NCI-H146 treated with DMSO at 0.1 percent for 48 hours (cell line): ENCODE measurements at regions not wholly inside any gene's neighbourhood (a gene's known extent, or its start where the extent isn't known, plus 50 kb on each side); places are given as distances from the start of the nearest gene placed in this dataset.

Source experiments
- DNase-seq: peaks from one replicate; lab custom pipeline; 2025; ENCODE audit not compliant: unreplicated experiment; lab: John Stamatoyannopoulos, UW

GRCh38 chr1:208413006-208413405 lies 168.8 kb upstream of the PLXNA2 start:
- DNase-seq, result no peak

DNA sequence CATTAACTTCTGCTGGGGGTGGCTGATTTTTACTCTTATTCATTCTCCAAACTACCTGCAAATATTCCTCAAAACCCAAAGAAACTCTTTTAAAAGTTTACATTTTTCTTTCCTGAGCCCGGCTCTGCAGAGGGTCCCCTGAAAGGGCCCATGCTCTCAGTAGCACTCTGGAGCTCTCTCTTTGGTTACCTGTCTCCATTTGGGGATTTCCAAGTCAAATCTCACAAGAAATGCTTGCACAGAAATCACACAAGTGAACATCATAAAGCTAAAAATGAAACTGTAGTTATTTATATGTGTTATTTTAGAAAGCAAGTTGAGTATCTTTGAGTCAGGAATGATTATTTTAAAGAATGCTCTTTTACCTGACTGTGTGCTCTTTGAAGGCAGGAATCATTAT lies 174.5 kb upstream of the PLXNA2 start:
- no peak for DNase-seq

- DNase-seq, result no peak
These were observed 175.7 kb upstream of the PLXNA2 start for GRCh38 chr1:208419746-208420420.

GRCh38 chr1:208420696-208421095 lies 176.5 kb upstream of the PLXNA2 start:
- DNase-seq, result no peak

- no peak for DNase-seq
These were observed 177.3 kb upstream of the PLXNA2 start for GRCh38 chr1:208421486-208421885.

DNA sequence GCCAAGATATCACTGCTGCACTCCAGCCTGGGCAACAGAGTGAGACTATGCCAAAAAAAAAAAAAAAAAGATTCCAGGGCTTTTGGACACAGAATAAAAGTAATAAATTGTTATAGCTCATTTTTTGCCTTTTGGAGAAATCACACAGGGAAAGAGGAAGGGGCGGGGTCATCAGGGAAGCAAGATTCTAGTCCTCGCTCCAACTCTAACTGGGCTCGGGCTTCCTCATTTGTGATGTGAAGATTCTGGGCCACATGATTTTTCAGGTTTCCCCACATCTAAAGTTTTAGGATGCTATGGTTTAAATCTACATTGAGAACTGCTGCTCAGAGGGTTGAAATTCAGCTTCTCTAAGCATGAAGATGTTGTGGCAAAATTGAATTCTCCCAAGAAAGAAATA lies 179.3 kb upstream of the PLXNA2 start:
- no peak for DNase-seq

DNA sequence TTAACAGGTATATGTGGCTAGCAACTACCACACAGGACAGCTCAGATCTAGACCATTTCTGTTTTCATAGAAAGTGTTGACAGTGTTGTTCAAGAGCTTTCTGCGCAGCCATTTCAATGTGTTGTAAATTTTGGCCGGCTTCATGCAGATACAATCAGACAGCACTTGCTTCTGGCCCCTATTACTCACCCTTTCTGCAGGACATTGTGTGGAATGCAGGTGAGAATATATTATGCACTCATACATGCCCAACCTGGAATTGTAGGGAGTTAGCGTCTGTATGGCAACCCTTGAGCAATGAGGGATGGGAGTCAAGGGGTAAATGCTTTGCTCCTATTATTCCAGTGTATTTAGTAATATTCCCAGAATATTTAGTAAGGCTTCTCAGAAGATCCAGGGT lies 180.9 kb upstream of the PLXNA2 start:
- DNase-seq, result no peak

- no peak for DNase-seq
These were observed 186.0 kb upstream of the PLXNA2 start for GRCh38 chr1:208430220-208430619.

DNA sequence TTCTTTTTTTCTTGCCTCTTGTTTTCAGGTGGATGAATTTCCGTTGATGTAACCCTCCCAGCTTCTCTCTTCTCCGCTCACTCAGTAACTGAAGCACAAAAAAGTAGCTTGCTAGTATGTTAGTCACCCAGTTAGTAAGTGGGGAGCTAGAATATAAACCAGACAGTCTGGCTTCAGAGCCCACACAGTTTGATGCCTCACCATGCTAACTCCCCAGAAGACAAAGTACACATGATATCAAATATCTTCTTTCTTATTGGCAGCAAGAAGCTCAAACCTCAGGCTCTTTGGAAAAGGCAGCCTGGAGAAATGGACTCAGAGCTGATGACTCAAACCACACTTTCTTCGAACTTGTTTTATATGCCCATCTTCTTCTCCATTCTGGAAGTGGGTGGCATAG lies 187.5 kb upstream of the PLXNA2 start:
- DNase-seq, result no peak

- DNase-seq, result no peak
These were observed 188.2 kb upstream of the PLXNA2 start for GRCh38 chr1:208432346-208432745.

DNA sequence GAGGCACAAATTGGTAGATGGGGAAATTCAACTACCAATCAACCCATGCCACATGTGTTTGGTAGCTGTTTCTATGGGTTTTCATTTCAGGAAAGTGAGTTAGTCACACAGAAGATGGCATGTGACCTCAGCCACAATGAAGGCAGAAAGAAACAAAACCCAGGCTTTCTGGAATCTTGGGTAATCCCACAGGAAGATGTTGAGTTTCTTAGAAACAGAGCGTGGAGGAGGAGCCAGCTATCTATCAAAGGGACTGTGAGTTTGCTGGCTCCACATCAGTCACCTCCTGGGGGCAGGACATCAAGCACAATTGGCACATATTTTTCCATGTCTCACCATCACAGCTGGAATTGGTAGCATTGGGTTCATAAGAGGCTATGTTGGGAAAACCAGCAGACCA lies 188.9 kb upstream of the PLXNA2 start:
- no peak for DNase-seq

- DNase-seq, result no peak
These were observed 189.8 kb upstream of the PLXNA2 start for GRCh38 chr1:208433971-208434370.

- no peak for DNase-seq
These were observed 193.2 kb upstream of the PLXNA2 start for GRCh38 chr1:208437401-208437800.

GRCh38 chr1:208438112-208438699 lies 194.0 kb upstream of the PLXNA2 start:
- no peak for DNase-seq

GRCh38 chr1:208445758-208446203 lies 201.6 kb upstream of the PLXNA2 start:
- no peak for DNase-seq

DNA sequence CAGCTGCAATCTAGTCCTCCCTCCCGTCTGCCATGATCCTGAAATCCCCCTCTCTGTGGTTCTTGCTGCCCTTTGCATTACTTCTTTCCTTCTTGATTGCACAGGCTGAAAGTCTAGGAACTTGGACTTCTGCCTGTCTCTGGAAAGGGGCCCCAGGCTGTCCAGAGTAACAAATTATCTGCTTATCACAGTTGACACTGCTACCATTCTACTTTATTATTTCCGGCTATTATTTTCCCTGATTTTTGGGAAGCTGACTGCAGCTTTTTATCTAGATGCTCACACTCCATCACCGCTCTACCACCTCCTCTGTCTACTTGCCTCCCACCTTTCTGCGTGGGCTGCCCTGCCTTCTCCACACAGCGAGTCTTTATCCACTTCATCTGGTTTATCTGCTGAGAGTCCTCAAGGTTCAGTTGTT lies 202.1 kb upstream of the PLXNA2 start:
- DNase-seq, result no peak

DNA sequence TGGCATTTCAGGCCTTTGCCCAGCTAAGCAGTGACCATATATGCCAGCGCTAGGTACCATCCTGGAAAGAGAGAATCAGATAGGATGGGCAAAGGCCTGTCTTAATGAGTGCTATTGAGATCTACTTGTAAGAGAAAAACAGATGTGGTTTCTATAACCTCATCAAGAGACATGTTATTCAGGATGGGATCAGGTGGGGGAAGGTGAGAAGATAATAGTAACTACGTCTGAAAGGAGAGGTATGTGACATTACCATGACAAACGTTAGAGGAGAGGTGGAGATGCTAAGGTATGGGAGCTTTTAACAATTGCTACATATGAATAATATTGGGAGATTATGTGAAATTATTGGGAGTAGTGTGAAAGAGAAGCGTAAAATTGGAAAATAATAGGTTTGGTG lies 204.2 kb upstream of the PLXNA2 start:
- DNase-seq, result no peak

DNA sequence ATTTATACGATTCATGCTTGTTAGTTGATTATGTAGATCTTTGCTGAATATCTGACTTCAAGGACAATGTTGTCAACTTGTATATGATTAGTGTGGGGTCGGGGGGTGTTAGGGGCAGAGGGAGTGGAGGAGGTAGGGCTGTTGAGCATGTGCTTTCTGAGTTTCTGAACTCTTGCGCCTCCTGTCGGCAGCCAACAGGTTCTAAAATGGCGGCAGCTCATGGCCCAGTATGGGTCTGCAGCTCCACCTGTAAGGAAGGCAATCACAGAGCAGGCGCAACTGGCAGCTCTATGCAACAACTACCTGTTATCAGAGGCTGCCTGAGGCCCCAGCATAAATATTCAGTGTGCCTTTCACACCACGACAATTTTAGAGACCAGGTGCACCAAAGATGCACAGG lies 205.8 kb upstream of the PLXNA2 start:
- peak; percentile 95 for DNase-seq

- DNase-seq, result peak; percentile 57
These were observed 206.8 kb upstream of the PLXNA2 start for GRCh38 chr1:208450958-208451357.

DNA sequence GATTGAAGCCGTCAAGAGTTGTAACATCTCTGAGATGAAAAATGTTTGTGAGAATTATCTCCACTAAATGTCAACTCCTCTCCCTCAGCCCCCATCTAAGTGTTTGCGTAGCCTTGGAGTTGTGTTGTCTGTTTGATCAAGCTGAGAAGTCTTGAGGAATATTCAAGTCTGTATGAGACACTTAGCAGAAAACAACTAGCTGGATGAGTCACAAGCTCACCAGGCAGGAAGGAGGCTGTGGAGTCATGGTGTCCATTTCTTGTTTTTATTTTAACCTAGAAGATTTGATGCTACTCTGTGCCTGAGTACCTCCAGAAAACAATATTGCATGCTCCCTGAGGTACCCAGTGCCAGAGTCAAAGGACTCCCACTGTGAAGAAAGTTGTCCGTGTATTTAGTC lies 211.6 kb upstream of the PLXNA2 start:
- DNase-seq, result peak; percentile 49

GRCh38 chr1:208456487-208456886 lies 212.3 kb upstream of the PLXNA2 start:
- DNase-seq, result no peak

GRCh38 chr1:208460823-208461222 lies 216.6 kb upstream of the PLXNA2 start:
- DNase-seq, result no peak

GRCh38 chr1:208461680-208462079 lies 217.5 kb upstream of the PLXNA2 start:
- DNase-seq, result no peak
